HFF-Myc (cell line): ENCODE measurements at regions not wholly inside any gene's neighbourhood (a gene's known extent, or its start where the extent isn't known, plus 50 kb on each side); places are given as distances from the start of the nearest gene placed in this dataset.

Experiments used
- DNase-seq: peaks from one replicate; pipeline ENCODE4 v3.0.0-alpha.2; 2011; ENCODE audit warnings: low read depth; ENCODE audit errors: extremely low read depth
- H3K4me3 ChIP-seq: replicated peaks from 2 replicates; pipeline ENCODE4 v1.5.1; 2011; ENCODE audit warnings: low read depth, mild to moderate bottlenecking, control low read depth, low read length
- CTCF ChIP-seq: IDR thresholded peaks from 2 replicates; pipeline ENCODE4 v1.5.1; 2012; ENCODE audit warnings: mild to moderate bottlenecking, low read depth, low read length, control low read depth; ENCODE audit errors: missing control alignments

GRCh38 chr9:82201196-82201595 lies 212.6 kb downstream of the SPATA31D1 start:
- no peak for DNase-seq
- TF ChIP-seq CTCF = no peak
- H3K4me3 ChIP-seq = no peak overlapping the region

- TF ChIP-seq CTCF = no peak
- DNase-seq = no peak
- H3K4me3 ChIP-seq = no peak overlapping the region
Observed at GRCh38 chr9:82202808-82203207, 214.2 kb downstream of the SPATA31D1 start.

- H3K4me3 ChIP-seq = no peak overlapping the region
- TF ChIP-seq CTCF = no peak
- peak; percentile 22 for DNase-seq
Observed at GRCh38 chr9:82206490-82206889, 217.9 kb downstream of the SPATA31D1 start.

GRCh38 chr9:82206946-82207345 lies 218.4 kb downstream of the SPATA31D1 start:
- no peak for TF ChIP-seq CTCF
- H3K4me3 ChIP-seq = no peak overlapping the region
- DNase-seq = no peak

- TF ChIP-seq CTCF = no peak
- DNase-seq = no peak
- no peak overlapping the region for H3K4me3 ChIP-seq
Observed at GRCh38 chr9:82208741-82209450, 220.3 kb downstream of the SPATA31D1 start.

GRCh38 chr9:82209797-82210470 lies 221.4 kb downstream of the SPATA31D1 start:
- DNase-seq = no peak
- no peak overlapping the region for H3K4me3 ChIP-seq
- TF ChIP-seq CTCF = no peak

- DNase-seq = no peak
- H3K4me3 ChIP-seq = no peak overlapping the region
- TF ChIP-seq CTCF = no peak
Observed at GRCh38 chr9:82212885-82213284, 224.3 kb downstream of the SPATA31D1 start.
